ENCODE measurements at regions not wholly inside any gene's neighbourhood (a gene's known extent, or its start where the extent isn't known, plus 50 kb on each side); places are given as distances from the start of the nearest gene placed in this dataset.

DNA sequence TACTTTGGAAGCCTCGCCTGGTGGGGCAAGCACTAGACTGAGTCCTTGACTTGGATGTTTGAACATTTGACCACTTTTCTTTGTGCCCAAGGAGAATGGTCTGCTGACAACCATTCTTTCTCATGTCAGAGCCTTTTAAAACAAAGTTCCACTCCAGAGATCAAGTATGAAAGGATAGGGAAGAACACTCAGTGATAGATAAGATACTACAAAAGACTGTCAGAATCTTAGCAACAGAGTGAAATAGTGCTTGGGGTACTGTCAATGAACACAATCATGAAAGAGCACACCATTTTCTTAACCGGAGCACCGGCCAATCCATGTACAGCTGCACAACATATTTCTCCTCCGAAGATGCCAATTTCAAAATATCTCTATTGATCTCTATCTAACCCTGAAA lies 82.8 kb upstream of the ADO start:
- DNase-seq, result no peak

DNA sequence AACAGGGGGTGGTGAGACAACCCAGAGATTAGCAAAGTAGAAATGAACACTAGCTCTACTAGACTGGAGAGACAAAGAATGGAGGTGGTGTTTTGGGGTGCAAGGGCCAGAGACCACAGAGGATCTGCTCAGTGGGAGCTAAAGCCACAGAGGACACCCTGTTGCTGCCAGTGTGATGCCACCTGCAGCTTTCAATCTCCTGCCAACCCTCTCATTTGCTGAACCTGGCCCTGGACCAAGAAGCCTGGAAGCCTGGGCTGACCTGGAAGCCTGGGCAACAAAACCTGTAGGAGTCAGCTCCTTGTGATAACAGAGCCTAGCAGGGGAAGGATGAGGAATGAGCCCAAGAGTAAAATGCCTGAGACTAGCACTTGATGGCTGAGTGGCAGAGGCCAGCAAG lies 81.1 kb upstream of the ADO start:
- no peak for DNase-seq

DNA sequence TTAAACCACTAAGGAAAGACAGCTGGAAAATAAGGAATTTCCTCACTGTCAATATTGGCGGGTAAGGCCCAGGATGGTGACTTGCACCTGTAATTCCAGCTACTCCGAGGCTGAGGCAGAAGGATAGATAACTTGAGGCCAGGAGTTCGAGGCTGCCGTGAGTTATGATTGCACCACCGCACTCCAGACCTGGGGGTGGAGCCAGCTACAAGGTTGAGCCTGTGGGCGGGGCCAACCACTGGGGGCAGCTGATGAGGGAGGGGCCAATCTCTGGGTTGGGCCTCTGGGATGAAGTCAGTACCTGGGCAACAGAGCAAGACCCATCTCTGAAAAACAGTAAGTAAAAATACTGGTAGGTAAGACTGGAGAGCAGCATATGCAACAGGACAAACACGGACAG lies 80.1 kb upstream of the ADO start:
- DNase-seq, result no peak

DNA sequence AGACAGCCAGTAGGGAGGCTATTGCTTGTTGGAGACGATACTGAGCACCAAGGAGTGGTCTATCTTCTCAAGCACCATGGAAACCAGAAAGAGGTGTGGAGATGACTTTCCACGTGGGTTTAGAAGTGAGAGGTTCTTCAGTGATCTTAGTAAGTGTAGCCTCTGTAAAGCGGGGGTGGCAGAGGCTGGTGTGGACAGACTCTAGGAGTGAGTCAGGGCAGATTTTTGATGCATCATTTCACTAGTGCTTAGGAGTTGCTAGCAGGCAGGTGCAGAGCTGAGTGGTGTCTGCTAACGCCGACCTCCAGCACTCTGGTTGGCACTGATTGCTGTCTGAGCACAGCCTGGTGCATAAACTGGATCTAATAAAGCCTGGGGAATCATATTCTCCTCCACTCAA lies 78.4 kb upstream of the ADO start:
- peak; percentile 17 for DNase-seq

- no peak for DNase-seq
These were observed 77.9 kb upstream of the ADO start for GRCh38 chr10:62726638-62727037.

- no peak for DNase-seq
These were observed 76.6 kb upstream of the ADO start for GRCh38 chr10:62727934-62728333.

DNA sequence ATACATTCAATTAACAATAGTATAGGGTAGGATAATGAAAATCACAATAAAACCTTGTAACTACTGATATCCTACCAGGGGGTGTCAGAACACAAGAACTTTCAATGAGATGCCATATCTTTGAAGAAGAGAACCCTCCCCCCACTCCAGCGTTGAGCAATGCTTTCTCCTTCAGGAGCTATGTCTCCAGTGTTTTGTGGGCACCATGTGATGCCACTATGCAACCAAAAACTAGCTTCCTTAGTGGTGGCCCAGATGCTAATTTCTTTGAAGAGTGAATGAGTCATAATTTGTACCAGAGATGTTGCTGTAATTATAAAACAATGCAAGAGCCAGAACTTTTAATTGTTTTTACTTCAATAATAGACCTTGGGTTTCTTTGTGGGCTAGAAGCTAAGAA lies 76.0 kb upstream of the ADO start:
- DNase-seq, result peak; percentile 41

DNA sequence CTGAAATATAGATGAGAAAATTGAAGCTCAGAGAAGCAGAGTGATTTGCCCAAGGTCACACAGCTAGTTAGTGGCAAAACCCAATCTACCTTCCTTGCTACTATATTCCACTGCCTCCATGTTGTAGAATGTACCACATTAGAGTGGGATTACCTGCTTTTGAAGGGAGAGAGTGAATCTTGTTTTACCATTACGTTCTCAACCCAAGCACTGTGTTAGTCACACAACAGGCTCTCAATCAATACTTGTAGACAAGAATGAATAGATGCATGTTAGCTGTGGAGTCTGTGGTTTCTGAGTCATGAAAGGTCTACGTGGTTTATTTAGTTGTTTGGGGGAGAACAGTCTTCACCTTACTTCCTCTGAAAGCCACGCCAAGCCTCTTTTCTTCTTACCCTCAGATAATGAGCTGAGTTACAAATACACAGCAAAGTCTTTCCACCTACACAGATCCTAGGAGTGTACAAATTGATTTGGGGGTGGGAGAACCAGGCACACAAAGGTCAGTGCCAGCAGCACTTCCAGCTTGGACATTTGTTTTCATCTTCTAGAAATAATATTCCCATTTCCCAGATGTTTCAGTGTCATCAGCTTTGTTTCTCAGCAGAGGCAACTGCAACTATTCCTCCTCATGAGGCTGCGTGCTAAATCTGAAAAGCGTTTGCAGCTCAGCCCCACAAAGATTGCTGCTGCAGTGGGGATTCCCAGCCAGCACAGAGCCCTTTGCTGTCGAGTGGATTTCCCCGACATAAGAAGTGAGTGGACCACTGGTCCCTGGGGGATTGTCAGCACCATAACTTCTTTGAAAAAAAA lies 71.5 kb upstream of the ADO start:
- DNase-seq, result peak; percentile 66

GRCh38 chr10:62733654-62734293 lies 70.7 kb upstream of the ADO start:
- peak; percentile 22 for DNase-seq

DNA sequence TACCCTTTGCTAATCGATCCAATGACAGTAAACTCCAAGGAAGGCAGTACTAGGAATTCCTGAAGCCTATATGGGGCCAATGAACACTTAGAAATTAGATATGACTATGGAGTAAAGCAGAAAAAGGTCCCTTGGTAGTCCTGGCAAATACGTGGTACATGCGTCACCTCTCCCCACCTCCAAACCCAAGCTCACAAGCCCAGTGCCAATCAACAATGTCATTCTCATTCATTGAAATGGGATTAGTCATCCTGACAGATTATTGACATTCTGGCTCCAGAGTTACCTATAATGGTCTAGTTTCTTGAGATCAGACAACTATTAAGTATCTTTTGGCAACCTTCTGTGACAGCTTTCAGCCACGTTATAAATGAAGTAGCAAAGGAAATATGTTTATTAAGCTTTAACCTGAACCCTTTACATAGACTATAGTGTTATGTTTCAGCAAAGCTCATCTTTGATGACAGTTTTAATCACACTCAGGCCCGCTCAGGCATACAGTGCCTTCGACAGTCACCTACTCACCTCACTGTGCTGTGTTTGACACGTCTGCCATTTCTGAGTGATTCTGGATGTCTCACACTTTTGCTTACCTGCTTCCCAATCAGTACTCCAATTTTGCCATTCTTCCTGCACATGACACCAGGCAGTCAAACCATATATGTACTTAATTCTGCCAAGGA lies 69.6 kb upstream of the ADO start:
- DNase-seq, result no peak

GRCh38 chr10:62735464-62736167 lies 68.9 kb upstream of the ADO start:
- no peak for DNase-seq

- DNase-seq, result no peak
These were observed 68.4 kb upstream of the ADO start for GRCh38 chr10:62736168-62736546.

- no peak for DNase-seq
These were observed 65.6 kb upstream of the ADO start for GRCh38 chr10:62738916-62739315.

GRCh38 chr10:62740885-62741745 lies 63.4 kb upstream of the ADO start:
- no peak for DNase-seq

GRCh38 chr10:62741996-62742395 lies 62.5 kb upstream of the ADO start:
- no peak for DNase-seq

DNA sequence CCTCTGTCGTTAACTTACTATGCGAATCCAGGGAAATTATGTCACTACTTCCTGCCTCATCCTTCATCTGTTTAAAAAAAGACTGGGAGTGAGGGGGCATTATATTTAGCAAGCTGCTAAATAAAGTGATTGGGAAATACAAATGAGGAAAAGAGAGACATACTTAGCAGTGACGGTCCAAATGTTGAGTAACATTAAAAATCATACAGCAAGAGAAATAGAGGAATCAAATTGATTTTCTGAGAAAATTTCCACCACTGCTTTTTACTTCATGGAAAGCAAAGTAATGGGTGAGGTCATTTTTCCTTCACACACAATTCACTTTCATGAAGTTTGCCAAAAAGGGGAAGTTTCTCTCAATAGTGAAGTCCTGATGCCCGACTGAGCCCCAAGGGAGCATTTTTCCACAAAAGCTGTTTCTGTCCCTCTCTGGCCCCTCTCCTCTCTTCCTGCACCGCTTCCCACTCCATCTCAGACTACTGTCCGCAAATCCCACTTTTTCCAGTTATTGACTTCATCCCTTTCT lies 61.9 kb upstream of the ADO start:
- DNase-seq, result no peak

DNA sequence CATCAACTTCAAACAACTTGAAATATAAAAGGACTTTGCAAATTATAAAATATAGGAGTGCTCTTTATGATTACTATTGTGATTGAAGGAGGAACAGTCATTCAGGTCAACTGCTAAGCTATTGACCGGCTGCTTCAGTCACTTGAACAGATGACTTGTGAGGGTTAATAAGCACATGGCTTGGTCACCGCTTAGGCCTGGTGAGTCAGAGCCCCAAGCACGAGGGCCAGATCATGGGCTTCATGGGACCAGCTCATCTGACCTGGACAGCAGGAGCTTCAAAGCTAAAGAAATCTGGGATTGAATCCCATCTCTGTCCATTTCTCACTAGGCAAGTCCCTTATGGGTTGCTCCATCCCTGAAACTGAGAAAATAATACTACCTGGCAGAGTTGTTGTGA lies 60.4 kb upstream of the ADO start:
- DNase-seq, result no peak

- no peak for DNase-seq
These were observed 58.9 kb upstream of the ADO start for GRCh38 chr10:62745581-62745980.

- no peak for DNase-seq
These were observed 57.4 kb upstream of the ADO start for GRCh38 chr10:62746951-62747729.

DNA sequence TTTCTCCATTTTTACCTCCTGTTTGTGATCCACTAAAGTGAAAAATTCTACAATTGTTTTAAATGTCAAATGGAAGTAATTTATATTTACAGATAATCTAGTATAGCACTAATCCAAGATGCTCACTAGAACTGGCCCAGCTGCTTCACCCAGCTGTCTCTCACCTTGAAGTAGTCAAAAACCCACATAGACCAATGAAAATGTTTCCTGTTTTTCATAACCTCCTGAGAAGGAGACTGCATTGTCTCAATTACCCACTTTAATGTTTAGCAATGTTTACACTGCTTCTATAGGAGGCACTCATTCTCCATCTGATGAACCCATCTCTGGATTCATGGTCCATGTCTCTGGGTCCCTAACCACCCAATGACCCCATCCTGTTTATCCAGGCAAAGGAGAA lies 56.1 kb upstream of the ADO start:
- DNase-seq, result peak; percentile 20

GRCh38 chr10:62749093-62749683 lies 55.3 kb upstream of the ADO start:
- no peak for DNase-seq

All from CD4-positive, alpha-beta T cell treated with Interleukin-17A for 4 hours (primary cell).